ENCODE measurements at regions not wholly inside any gene's neighbourhood (a gene's known extent, or its start where the extent isn't known, plus 50 kb on each side); places are given as distances from the start of the nearest gene placed in this dataset.

- no peak for TF ChIP-seq CTCF (IDR thresholded peaks at IDR 0.05)
- H3K4me3 ChIP-seq: no peak overlapping the region
- no peak overlapping the region for H3K27ac ChIP-seq
- DNase-seq (ENCODE audit: low spot score): no peak
Measured at GRCh38 chr10:107913317-107914294, 749.1 kb upstream of the SORCS1 start.

- no peak for DNase-seq (ENCODE audit: low spot score)
- Histone ChIP-seq H3K4me3 (no peak overlapping the region), H3K27ac (no peak overlapping the region)
- TF ChIP-seq CTCF (IDR thresholded peaks at IDR 0.05): no peak
Measured at GRCh38 chr10:107901076-107901475, 736.6 kb upstream of the SORCS1 start.

GRCh38 chr10:107900131-107900530, 735.6 kb upstream of the SORCS1 start:
- no peak overlapping the region for H3K4me3 ChIP-seq
- DNase-seq (ENCODE audit: low spot score): no peak
- H3K27ac ChIP-seq: no peak overlapping the region
- TF ChIP-seq CTCF (IDR thresholded peaks at IDR 0.05): no peak

- no peak for DNase-seq (ENCODE audit: low spot score)
- no peak overlapping the region for H3K27ac ChIP-seq
- TF ChIP-seq CTCF (IDR thresholded peaks at IDR 0.05): no peak
- H3K4me3 ChIP-seq: no peak overlapping the region
Measured at GRCh38 chr10:107899502-107900062, 735.1 kb upstream of the SORCS1 start.

- no peak for TF ChIP-seq CTCF (IDR thresholded peaks at IDR 0.05)
- Histone ChIP-seq H3K27ac (no peak overlapping the region), H3K4me3 (no peak overlapping the region)
- DNase-seq (ENCODE audit: low spot score): no peak
Measured at GRCh38 chr10:107899075-107899474, 734.6 kb upstream of the SORCS1 start.

- DNase-seq (ENCODE audit: low spot score): no peak
- no peak overlapping the region for H3K27ac ChIP-seq
- H3K4me3 ChIP-seq: no peak overlapping the region
- no peak for TF ChIP-seq CTCF (IDR thresholded peaks at IDR 0.05)
Measured at GRCh38 chr10:107898392-107898791, 733.9 kb upstream of the SORCS1 start.

- no peak overlapping the region for H3K27ac ChIP-seq
- H3K4me3 ChIP-seq: no peak overlapping the region
- DNase-seq (ENCODE audit: low spot score): no peak
- TF ChIP-seq CTCF (IDR thresholded peaks at IDR 0.05): no peak
Measured at GRCh38 chr10:107894516-107894915, 730.0 kb upstream of the SORCS1 start.
